Upper lobe of left lung (tissue), 6 donors: ENCODE measurements at regions not wholly inside any gene's neighbourhood (a gene's known extent, or its start where the extent isn't known, plus 50 kb on each side); places are given as distances from the start of the nearest gene placed in this dataset.

Experiments used
- ATAC-seq, 2 donors: fragments of 200-7000 bp; cut with Tn5 transposase; one replicate each; pipeline ENCODE4 v1.9.1; 2022; ENCODE audit warnings: mild to moderate bottlenecking in 2 of 2, moderate library complexity in 2 of 2; ENCODE audit not compliant: low FRiP score in 2 of 2
- DNase-seq, 2 donors: peaks; one replicate each; pipeline ENCODE4 v3.0.0-alpha.2; 2019 to 2020
- H3K27ac ChIP-seq, 4 donors: fragments of 200-600 bp; sonication (generic); one replicate each; pipeline ENCODE4 v1.5.1; 2016 to 2019
- H3K27me3 ChIP-seq, 4 donors: fragments of 200-600 bp; sonication (generic); one replicate each; pipeline ENCODE4 v1.5.1; 2017 to 2019
- H3K36me3 ChIP-seq, 4 donors: fragments of 200-600 bp; sonication (generic); one replicate each; pipeline ENCODE4 v1.5.1; 2016 to 2019
- H3K4me1 ChIP-seq, 4 donors: fragments of 200-600 bp; sonication (generic); one replicate each; pipeline ENCODE4 v1.5.1; 2018 to 2019
- H3K4me3 ChIP-seq, 4 donors: fragments of 200-600 bp; sonication (generic); one replicate each; pipeline ENCODE4 v1.5.1; 2017 to 2019; ENCODE audit warnings: mild to moderate bottlenecking in 2 of 4, moderate library complexity in 1 of 4
- H3K9me3 ChIP-seq, 4 donors: fragments of 200-600 bp; sonication (generic); one replicate each; pipeline ENCODE4 v1.5.1; 2018 to 2019
- EP300 ChIP-seq, 4 donors: sonication (generic); formaldehyde crosslinking; IDR thresholded peaks; one replicate each; pipeline ENCODE4 v1.5.1; 2017; ENCODE audit warnings: antibody characterized with exemption in 4 of 4, control low read depth in 2 of 4
- POLR2A ChIP-seq, 4 donors: fragments of 450-650 bp; IDR thresholded peaks; one replicate each; pipeline ENCODE4 v1.5.1; 2016 to 2017; ENCODE audit warnings: antibody characterized with exemption in 4 of 4, mild to moderate bottlenecking in 2 of 4
- POLR2AphosphoS5 ChIP-seq, 2 donors: sonication (generic); formaldehyde crosslinking; IDR thresholded peaks; one replicate each; pipeline ENCODE4 v1.5.1; 2017; ENCODE audit warnings: antibody characterized with exemption in 2 of 2
- WGBS, 2 donors: methylation state at CpG; one replicate each; pipeline ENCODE4 v1.1.5; 2017 to 2018; 5-methylcytosine and 5-hydroxymethylcytosine counted together
- TF ChIP-seq, protein P1 (sequence below), 6 experiments: fragments of 450-650 bp in 4 of 6; fragments of 200-600 bp in 2 of 6; sonication (generic) in 2 of 6; IDR thresholded peaks; one replicate each; pipeline ENCODE4 v1.5.1; 2016 to 2019; ENCODE audit warnings: antibody characterized with exemption in 6 of 6
- donor health status: DM: no; HTN: no; CAD: no; lungs with moderate emphysema.
- donor health status: DM: no; HTN: yes; CAD: no; lungs with severe emphysema.

GRCh38 chr2:224134003-224134734, 95.1 kb upstream of the SERPINE2 start:
- ATAC-seq (peak in 1 of 2 donors; percentile 23), DNase-seq (no peak)
- Histone ChIP-seq H3K4me3 (no peak overlapping the region), H3K9me3 (no peaks in the 10 kb centered on the region), H3K27ac (no peak overlapping the region), H3K4me1 (no peaks in the 10 kb centered on the region), H3K36me3 (no peaks in the 10 kb centered on the region), H3K27me3 (no peaks in the 10 kb centered on the region)
- WGBS, 2 donors: 81 to 85% methylated on average over 4 of the region's 4 CpGs
- TF ChIP-seq POLR2AphosphoS5 (IDR thresholded peaks at IDR 0.05): no peak
- TF ChIP-seq, protein P1, sequence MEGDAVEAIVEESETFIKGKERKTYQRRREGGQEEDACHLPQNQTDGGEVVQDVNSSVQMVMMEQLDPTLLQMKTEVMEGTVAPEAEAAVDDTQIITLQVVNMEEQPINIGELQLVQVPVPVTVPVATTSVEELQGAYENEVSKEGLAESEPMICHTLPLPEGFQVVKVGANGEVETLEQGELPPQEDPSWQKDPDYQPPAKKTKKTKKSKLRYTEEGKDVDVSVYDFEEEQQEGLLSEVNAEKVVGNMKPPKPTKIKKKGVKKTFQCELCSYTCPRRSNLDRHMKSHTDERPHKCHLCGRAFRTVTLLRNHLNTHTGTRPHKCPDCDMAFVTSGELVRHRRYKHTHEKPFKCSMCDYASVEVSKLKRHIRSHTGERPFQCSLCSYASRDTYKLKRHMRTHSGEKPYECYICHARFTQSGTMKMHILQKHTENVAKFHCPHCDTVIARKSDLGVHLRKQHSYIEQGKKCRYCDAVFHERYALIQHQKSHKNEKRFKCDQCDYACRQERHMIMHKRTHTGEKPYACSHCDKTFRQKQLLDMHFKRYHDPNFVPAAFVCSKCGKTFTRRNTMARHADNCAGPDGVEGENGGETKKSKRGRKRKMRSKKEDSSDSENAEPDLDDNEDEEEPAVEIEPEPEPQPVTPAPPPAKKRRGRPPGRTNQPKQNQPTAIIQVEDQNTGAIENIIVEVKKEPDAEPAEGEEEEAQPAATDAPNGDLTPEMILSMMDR (IDR thresholded peaks at IDR 0.05): no peak
- TF ChIP-seq EP300 (IDR thresholded peaks at IDR 0.05): no peak
- TF ChIP-seq POLR2A (IDR thresholded peaks at IDR 0.05): no peak

DNA sequence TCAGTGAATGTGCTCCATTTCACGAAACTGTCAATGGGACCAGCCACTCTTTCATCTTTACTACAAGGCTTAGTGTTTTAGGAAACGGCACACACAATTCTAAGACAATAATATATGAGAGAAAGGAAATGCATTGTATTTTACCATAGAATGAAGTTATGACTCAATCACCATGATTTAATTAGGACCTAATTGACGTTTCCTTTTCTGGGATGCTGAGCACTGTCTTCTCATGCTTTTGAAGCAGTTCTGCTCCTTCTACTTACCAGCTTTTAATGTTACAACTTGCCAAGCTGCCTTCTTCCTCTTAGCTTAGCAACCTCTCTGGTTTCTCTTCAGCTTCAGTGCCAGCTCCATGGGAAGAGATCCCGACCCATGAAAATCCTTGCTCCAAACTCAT, 94.3 kb upstream of the SERPINE2 start:
- Histone ChIP-seq H3K9me3 (no peaks in the 10 kb centered on the region), H3K27me3 (no peaks in the 10 kb centered on the region), H3K27ac (no peak overlapping the region), H3K4me3 (no peak overlapping the region), H3K36me3 (no peaks in the 10 kb centered on the region), H3K4me1 (no peaks in the 10 kb centered on the region)
- 65 to 70% methylated on average over 4 of the region's 4 CpGs for WGBS, 2 donors
- ATAC-seq (no peak), DNase-seq (no peak)
- TF ChIP-seq POLR2A (IDR thresholded peaks at IDR 0.05): no peak
- TF ChIP-seq, protein P1 (IDR thresholded peaks at IDR 0.05): no peak
- TF ChIP-seq EP300 (IDR thresholded peaks at IDR 0.05): no peak
- TF ChIP-seq POLR2AphosphoS5 (IDR thresholded peaks at IDR 0.05): no peak

DNA sequence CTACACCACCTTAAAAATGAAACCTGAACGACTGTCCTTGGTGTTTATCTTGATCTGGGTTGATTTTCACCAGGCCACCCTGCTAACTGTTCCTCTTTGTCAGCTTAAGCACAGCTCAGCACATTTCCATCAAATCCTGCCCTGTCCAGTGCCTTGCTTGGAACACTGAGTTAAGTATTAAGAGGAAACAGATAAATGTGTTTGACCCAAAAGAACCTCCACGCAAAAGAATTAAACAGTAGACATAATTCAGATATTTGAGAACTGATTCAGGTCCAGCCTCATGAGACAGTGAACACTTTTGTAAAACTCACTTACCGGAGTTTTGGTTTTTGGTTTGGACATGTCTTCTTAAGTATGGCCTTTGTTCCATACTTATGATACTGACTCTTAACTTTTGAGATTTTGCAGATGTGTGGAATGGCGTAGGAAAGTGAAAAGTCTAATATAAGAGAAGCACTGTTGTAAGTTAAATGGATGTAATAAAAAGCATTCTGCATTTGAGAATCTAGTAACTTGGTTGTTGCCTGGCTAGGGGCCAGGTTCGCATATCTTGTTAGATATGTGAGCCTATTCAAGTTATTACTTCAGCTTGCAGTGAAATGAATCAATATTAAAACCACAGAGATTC, 88.9 kb upstream of the SERPINE2 start:
- H3K4me1 ChIP-seq: no peaks in the 10 kb centered on the region
- H3K27me3 ChIP-seq: no peaks in the 10 kb centered on the region
- WGBS, 2 donors: 52 to 53% methylated on average over 5 of the region's 5 CpGs
- DNase-seq (no peak), ATAC-seq (no peak)
- H3K27ac ChIP-seq: no peak overlapping the region
- H3K36me3 ChIP-seq: no peaks in the 10 kb centered on the region
- TF ChIP-seq POLR2AphosphoS5 (IDR thresholded peaks at IDR 0.05) (no peak), EP300 (IDR thresholded peaks at IDR 0.05) (no peak), POLR2A (IDR thresholded peaks at IDR 0.05) (no peak)
- TF ChIP-seq, protein P1 (IDR thresholded peaks at IDR 0.05): no peak
- no peak overlapping the region for H3K4me3 ChIP-seq
- H3K9me3 ChIP-seq: no peaks in the 10 kb centered on the region

GRCh38 chr2:224126440-224126839, 87.4 kb upstream of the SERPINE2 start:
- no peak overlapping the region for H3K27ac ChIP-seq
- 82% methylated on average over 6 of the region's 6 CpGs for WGBS, 2 donors
- no peaks in the 10 kb centered on the region for H3K27me3 ChIP-seq
- no peaks in the 10 kb centered on the region for H3K4me1 ChIP-seq
- ATAC-seq (peak in 1 of 2 donors; percentile 80), DNase-seq (no peak)
- no peak overlapping the region for H3K4me3 ChIP-seq
- no peak for TF ChIP-seq POLR2A (IDR thresholded peaks at IDR 0.05)
- no peak for TF ChIP-seq POLR2AphosphoS5 (IDR thresholded peaks at IDR 0.05)
- TF ChIP-seq EP300 (IDR thresholded peaks at IDR 0.05): no peak
- TF ChIP-seq, protein P1 (IDR thresholded peaks at IDR 0.05): no peak
- no peaks in the 10 kb centered on the region for H3K9me3 ChIP-seq
- H3K36me3 ChIP-seq: no peaks in the 10 kb centered on the region
